MCF 10A (cell line): ENCODE measurements at regions not wholly inside any gene's neighbourhood (a gene's known extent, or its start where the extent isn't known, plus 50 kb on each side); places are given as distances from the start of the nearest gene placed in this dataset.

Experiments used
- BruUV-seq: library from RNA; stranded (reverse); fragments of 400-500 nt; replicated peaks from 2 replicates; lab custom pipeline; 2021; lab: Mats Ljungman, UMichigan
- CTCF ChIA-PET: fragments of 300-600 bp; sonication (Branson Sonifier 250); formaldehyde crosslinking; extraction: SDS; loops from one replicate; lab custom pipeline; 2021; ENCODE audit warnings: antibody characterized with exemption, inconsistent platforms; lab: Yijun Ruan, JAX
- POLR2A ChIA-PET: fragments of 300-600, 350-650 bp; sonication (Branson Sonifier 250); formaldehyde crosslinking; extraction: SDS; loops from one replicate; lab custom pipeline; 2020; ENCODE audit warnings: antibody characterized with exemption, inconsistent platforms; lab: Yijun Ruan, JAX
- DNase-seq: peaks from one replicate; pipeline ENCODE4 v3.0.0-alpha.2; 2018; ENCODE audit not compliant: unreplicated experiment
- H3K27ac Mint-ChIP-seq: one replicate; pipeline ENCODE4 v1.8.0; 2022; ENCODE audit warnings: mild to moderate bottlenecking, low read depth, mixed read lengths; ENCODE audit not compliant: unreplicated experiment
- H3K27me3 Mint-ChIP-seq: one replicate; pipeline ENCODE4 v1.8.0; 2022; ENCODE audit warnings: mixed read lengths; ENCODE audit not compliant: insufficient read depth, unreplicated experiment
- H3K36me3 Mint-ChIP-seq: one replicate; pipeline ENCODE4 v1.8.0; 2022; ENCODE audit warnings: mild to moderate bottlenecking, moderate library complexity, mixed read lengths; ENCODE audit not compliant: insufficient read depth, unreplicated experiment
- H3K4me1 Mint-ChIP-seq: one replicate; pipeline ENCODE4 v1.8.0; 2022; ENCODE audit warnings: mixed read lengths; ENCODE audit not compliant: insufficient read depth, unreplicated experiment
- H3K4me3 Mint-ChIP-seq: one replicate; pipeline ENCODE4 v1.8.0; 2022; ENCODE audit warnings: mild to moderate bottlenecking, moderate library complexity, mixed read lengths; ENCODE audit not compliant: unreplicated experiment
- H3K9me3 Mint-ChIP-seq: one replicate; pipeline ENCODE4 v1.8.0; 2022; ENCODE audit warnings: mixed read lengths; ENCODE audit not compliant: unreplicated experiment
- CTCF ChIP-seq: fragments of 200-600 bp; IDR thresholded peaks from one replicate; pipeline ENCODE4 v1.8.0; 2022; ENCODE audit warnings: antibody characterized with exemption, mild to moderate bottlenecking; ENCODE audit not compliant: unreplicated experiment
- intact Hi-C: fragments of 100-400 bp; cut with micrococcal nuclease; formaldehyde crosslinking; loops from 2 replicates; pipeline ENCODE4 v1.14.1; 2022

DNA sequence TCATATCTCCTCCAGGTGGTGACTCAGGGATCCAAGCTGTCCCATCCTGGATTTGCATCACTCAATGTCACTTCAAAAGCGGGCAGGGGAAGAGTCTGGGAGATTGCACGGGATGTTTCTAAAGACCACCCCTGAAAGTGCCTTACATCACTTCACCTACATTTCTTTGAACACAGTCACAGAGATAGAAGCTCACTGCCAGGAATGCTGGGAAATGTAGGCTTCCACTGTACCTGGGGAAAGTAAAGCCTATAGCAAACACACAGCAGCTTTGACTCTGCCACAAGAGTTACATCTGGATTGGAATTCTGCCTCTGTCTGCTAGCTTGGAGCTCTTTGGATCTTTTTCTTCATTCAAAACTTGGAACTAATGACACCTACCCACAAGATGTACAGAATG lies 300.9 kb downstream of the WDR11 start:
- no peak overlapping the region for H3K27ac Mint-ChIP-seq
- no peak for TF ChIP-seq CTCF
- DNase-seq: no peak
- H3K4me1 Mint-ChIP-seq: peaks cover 14% of the 10 kb centered on the region
- POLR2A ChIA-PET: no interaction called here
- intact Hi-C loops: no loop called here
- no peak overlapping the region for H3K4me3 Mint-ChIP-seq
- H3K9me3 Mint-ChIP-seq: no peaks in the 10 kb centered on the region
- no TSS peak for BruUV-seq
- CTCF ChIA-PET: no interaction called here
- H3K27me3 Mint-ChIP-seq: no peaks in the 10 kb centered on the region
- no peaks in the 10 kb centered on the region for H3K36me3 Mint-ChIP-seq

GRCh38 chr10:121152935-121153334 lies 301.8 kb downstream of the WDR11 start:
- Mint-ChIP-seq H3K4me3 (no peak overlapping the region), H3K4me1 (peaks cover 14% of the 10 kb centered on the region), H3K9me3 (no peaks in the 10 kb centered on the region), H3K27ac (no peak overlapping the region), H3K36me3 (no peaks in the 10 kb centered on the region), H3K27me3 (no peaks in the 10 kb centered on the region)
- no peak for DNase-seq
- intact Hi-C loops: no loop called here
- no peak for TF ChIP-seq CTCF
- ChIA-PET POLR2A (interaction anchor here (0.7 kb wide), 1 partner anchor 61 kb away, joined by 3 read pairs; no protein-coding TSS in a partner anchor), CTCF (interaction anchor here (0.5 kb wide), 1 partner anchor 47 kb away, joined by 3 read pairs; no protein-coding TSS in a partner anchor)
- no TSS peak for BruUV-seq

GRCh38 chr10:121154310-121154709 lies 303.1 kb downstream of the WDR11 start:
- H3K9me3 Mint-ChIP-seq: no peaks in the 10 kb centered on the region
- ChIA-PET CTCF (interaction anchor here (1.2 kb wide), 1 partner anchor 205 kb away, joined by 4 read pairs; no protein-coding TSS in a partner anchor), POLR2A (interaction anchor here (0.7 to 1.3 kb wide), 2 partner anchors 25 to 47 kb away, joined by 3 to 5 read pairs; no protein-coding TSS in a partner anchor)
- no peak overlapping the region for H3K4me3 Mint-ChIP-seq
- no peaks in the 10 kb centered on the region for H3K36me3 Mint-ChIP-seq
- TF ChIP-seq CTCF: no peak
- H3K27me3 Mint-ChIP-seq: no peaks in the 10 kb centered on the region
- intact Hi-C loops: no loop called here
- H3K27ac Mint-ChIP-seq: peak overlapping the region; percentile 12
- peaks cover 14% of the 10 kb centered on the region for H3K4me1 Mint-ChIP-seq
- no peak for DNase-seq
- no TSS peak for BruUV-seq

- no TSS peak for BruUV-seq
- Mint-ChIP-seq H3K27me3 (no peaks in the 10 kb centered on the region), H3K4me3 (no peak overlapping the region), H3K27ac (peak overlapping the region; percentile 12), H3K4me1 (peaks cover 14% of the 10 kb centered on the region), H3K9me3 (no peaks in the 10 kb centered on the region), H3K36me3 (no peaks in the 10 kb centered on the region)
- no peak for TF ChIP-seq CTCF
- intact Hi-C loops: no loop called here
- CTCF ChIA-PET: no interaction called here
- POLR2A ChIA-PET: interaction anchor here (0.7 to 1.3 kb wide), 2 partner anchors 24 to 48 kb away, joined by 3 to 5 read pairs; no protein-coding TSS in a partner anchor
- DNase-seq: peak; percentile 57
These were observed 303.7 kb downstream of the WDR11 start for GRCh38 chr10:121154846-121155245.
